HL-60 (cell line): ENCODE measurements at regions not wholly inside any gene's neighbourhood (a gene's known extent, or its start where the extent isn't known, plus 50 kb on each side); places are given as distances from the start of the nearest gene placed in this dataset.
"Not testable (repeated sequence)": the region's sequence is repeated elsewhere in the genome, so short reads cannot be mapped to it uniquely, and the experiment has no call there.

Experiments
- DNase-seq, 2 experiments: peaks; one replicate each; pipeline ENCODE4 v3.0.0-alpha.2; 2010 to 2020; ENCODE audit warnings: low read depth in 1 of 2, low spot score in 1 of 2
- H3K27ac ChIP-seq: fragments of 250-450 bp; sonication (Bioruptor Pico); replicated peaks from 2 replicates; pipeline ENCODE4 v1.5.1; 2020; ENCODE audit warnings: mild to moderate bottlenecking, moderate library complexity
- H3K27me3 ChIP-seq: fragments of 250-450 bp; sonication (Bioruptor Pico); 2 replicates; pipeline ENCODE4 v1.5.1; 2021; ENCODE audit warnings: mild to moderate bottlenecking, moderate library complexity; ENCODE audit not compliant: insufficient read depth, poor library complexity, severe bottlenecking
- H3K4me3 ChIP-seq: replicated peaks from 2 replicates; pipeline ENCODE4 v1.5.1; 2011; ENCODE audit warnings: mild to moderate bottlenecking, control low read depth, low read length; ENCODE audit not compliant: insufficient read depth
- GABPA ChIP-seq: IDR thresholded peaks from 2 replicates; pipeline ENCODE4 v1.6.1; 2012; ENCODE audit warnings: low read depth
- POLR2AphosphoS5 ChIP-seq: IDR thresholded peaks from 2 replicates; pipeline ENCODE4 v1.6.1; 2012; ENCODE audit warnings: low read depth
- REST ChIP-seq: IDR thresholded peaks from 2 replicates; pipeline ENCODE4 v1.6.1; 2012; ENCODE audit warnings: low read depth; ENCODE audit not compliant: insufficient replicate concordance
- SPI1 ChIP-seq: IDR thresholded peaks from 2 replicates; pipeline ENCODE4 v1.6.1; 2012; ENCODE audit warnings: low read depth, mild to moderate bottlenecking, borderline replicate concordance
- TF ChIP-seq, protein P1 (sequence below): IDR thresholded peaks from one replicate; pipeline ENCODE4 v1.5.1; 2011; ENCODE audit warnings: low read length, control low read depth, inconsistent platforms; ENCODE audit not compliant: insufficient read depth

DNA sequence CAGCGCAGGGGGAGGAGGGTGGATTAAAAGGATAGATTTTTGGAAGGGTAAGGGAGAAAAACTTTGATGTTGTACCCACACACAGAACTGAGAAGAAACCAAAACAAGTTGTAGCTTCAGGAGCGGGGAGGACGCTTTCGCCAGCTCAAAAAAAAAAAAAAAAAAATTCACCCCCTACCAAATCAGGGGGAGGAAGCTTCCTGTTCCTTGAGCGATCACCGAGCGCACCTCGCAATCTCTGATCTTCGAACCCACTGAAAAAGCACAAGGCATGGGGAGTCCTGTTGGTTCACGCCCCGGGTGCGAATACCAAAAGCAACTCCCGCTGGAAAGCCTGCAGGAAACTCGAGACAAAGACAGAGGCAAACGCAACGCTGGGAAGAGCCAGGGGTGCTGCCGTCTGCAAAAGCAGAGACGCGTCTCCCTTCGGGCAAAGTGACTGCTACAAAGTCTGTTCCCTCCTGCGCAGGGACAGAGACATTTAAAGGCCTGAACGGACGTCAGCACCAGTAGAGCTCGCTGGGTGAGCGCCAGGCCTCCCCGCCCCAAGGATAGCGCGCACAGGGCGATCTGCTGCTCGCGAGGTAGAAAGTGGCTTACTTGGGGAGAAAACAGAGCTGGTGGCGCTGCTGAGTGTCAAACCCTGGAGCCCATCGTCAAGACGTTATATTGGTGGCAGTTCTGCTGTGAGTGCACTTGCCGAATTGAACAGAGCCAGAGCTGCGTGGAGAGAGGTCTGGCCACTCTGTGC, 190.4 kb downstream of the USP22 start:
- Histone ChIP-seq H3K27me3 (no peaks in the 10 kb centered on the region), H3K4me3 (no peak overlapping the region), H3K27ac (no peak overlapping the region)
- peak in 1 of 2 experiments; percentile 31 for DNase-seq
- TF ChIP-seq POLR2AphosphoS5, result no peak
- TF ChIP-seq REST, result no peak
- TF ChIP-seq, protein P1, sequence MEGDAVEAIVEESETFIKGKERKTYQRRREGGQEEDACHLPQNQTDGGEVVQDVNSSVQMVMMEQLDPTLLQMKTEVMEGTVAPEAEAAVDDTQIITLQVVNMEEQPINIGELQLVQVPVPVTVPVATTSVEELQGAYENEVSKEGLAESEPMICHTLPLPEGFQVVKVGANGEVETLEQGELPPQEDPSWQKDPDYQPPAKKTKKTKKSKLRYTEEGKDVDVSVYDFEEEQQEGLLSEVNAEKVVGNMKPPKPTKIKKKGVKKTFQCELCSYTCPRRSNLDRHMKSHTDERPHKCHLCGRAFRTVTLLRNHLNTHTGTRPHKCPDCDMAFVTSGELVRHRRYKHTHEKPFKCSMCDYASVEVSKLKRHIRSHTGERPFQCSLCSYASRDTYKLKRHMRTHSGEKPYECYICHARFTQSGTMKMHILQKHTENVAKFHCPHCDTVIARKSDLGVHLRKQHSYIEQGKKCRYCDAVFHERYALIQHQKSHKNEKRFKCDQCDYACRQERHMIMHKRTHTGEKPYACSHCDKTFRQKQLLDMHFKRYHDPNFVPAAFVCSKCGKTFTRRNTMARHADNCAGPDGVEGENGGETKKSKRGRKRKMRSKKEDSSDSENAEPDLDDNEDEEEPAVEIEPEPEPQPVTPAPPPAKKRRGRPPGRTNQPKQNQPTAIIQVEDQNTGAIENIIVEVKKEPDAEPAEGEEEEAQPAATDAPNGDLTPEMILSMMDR, result no peak
- no peak for TF ChIP-seq GABPA
- TF ChIP-seq SPI1, result no peak

- no peak for DNase-seq
- no peak overlapping the region for H3K4me3 ChIP-seq
- no peak for TF ChIP-seq POLR2AphosphoS5
- no peak for TF ChIP-seq REST
- TF ChIP-seq GABPA, result no peak
- TF ChIP-seq, protein P1, result no peak
- TF ChIP-seq SPI1, result no peak
- no peak overlapping the region for H3K27ac ChIP-seq
- no peaks in the 10 kb centered on the region for H3K27me3 ChIP-seq
Measured at GRCh38 chr17:20852990-20853370, 189.8 kb downstream of the USP22 start.

DNA sequence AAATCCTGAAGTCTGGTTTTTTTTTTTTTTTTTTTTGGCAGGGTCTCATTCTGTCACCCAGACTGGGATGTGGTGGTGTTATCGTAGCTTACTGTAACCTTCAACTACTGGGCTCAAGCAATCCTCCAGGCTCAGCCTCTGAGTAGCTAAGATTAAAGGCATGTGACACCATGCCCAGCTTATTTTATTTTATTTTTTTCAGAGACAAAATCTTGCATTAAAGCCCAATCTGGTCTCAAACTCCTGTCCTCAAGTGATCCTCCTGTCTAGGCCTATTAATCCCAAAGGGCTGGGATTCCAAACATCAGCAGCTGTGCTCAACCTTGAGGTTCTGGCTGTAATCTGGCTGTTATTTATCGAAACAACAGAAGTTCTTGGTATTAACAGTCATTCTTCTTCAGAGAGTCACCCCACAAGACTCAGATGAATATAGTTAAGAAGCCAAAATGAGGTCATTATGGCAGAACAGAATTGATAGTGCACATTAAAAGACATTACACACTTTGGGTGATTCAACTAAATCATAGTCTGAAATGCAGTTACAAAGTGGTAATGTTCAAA, 186.8 kb downstream of the USP22 start:
- H3K4me3 ChIP-seq, DNase-seq, H3K27me3 ChIP-seq, H3K27ac ChIP-seq: not testable (repeated sequence)

DNA sequence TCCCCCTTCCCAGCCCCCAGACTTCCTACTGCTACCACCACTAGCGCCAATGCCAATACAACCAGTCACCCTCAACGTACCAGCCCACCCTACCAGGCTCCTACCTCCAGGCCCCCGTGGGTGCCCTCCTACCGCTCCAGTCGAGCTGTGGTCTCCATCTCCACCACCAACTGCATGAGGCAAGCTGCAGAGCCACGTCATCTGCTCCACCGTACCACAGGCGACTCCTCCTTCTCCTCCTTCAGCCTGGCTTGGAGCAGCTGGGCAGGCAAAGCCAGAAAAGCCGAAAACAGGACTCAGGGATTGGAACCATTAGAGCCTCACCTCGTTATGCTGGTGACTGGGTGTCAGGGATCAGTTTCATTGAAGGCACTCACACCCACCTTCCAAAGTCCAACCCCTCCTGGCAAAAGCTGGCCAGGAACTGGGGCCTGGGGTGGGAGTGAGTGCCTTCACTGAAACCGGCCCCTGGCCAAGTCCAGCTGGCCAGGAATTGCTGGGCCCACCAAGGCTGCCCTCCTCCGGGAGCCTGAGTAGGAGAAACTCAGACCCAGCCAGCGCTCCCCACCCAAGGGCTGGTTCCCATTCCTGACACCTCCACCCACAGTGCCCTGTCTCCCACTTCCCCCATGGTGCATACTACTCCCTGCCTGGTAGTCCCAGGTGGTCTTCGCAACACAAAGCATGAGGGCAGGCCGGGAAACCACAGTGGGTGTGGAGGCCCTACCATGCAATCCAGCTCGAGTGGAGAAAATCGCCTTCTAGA, 176.2 kb downstream of the USP22 start:
- not testable (repeated sequence) for H3K27ac ChIP-seq, H3K4me3 ChIP-seq, DNase-seq, H3K27me3 ChIP-seq

- H3K27ac ChIP-seq, H3K4me3 ChIP-seq, H3K27me3 ChIP-seq, DNase-seq: not testable (repeated sequence)
Measured at GRCh38 chr17:20867436-20867937, 175.3 kb downstream of the USP22 start.

GRCh38 chr17:20867938-20868661, 174.7 kb downstream of the USP22 start:
- not testable (repeated sequence) for H3K27ac ChIP-seq, DNase-seq, H3K27me3 ChIP-seq, H3K4me3 ChIP-seq

GRCh38 chr17:20868662-20869007, 174.2 kb downstream of the USP22 start:
- not testable (repeated sequence) for DNase-seq, H3K27me3 ChIP-seq, H3K27ac ChIP-seq, H3K4me3 ChIP-seq

DNA sequence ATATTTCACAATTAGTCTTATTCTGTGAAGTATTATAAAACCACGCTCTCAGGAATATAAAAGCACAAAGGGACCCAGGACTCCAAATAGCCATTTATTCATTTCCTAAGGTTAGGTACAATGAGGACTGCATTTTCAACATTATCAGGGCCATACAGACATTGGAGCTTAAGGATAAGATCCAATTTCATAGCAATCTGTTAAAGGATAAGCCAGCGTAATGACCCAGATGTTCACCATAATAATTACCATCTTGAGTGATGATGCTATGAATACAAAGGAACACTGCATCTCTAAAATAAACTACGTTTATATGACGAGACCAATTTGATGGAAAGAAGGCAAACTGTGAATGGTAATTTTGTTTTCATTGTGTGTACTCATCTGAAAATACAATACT, 169.6 kb downstream of the USP22 start:
- not testable (repeated sequence) for H3K4me3 ChIP-seq, DNase-seq, H3K27me3 ChIP-seq, H3K27ac ChIP-seq
